GM12874 (cell line): ENCODE measurements at regions not wholly inside any gene's neighbourhood (a gene's known extent, or its start where the extent isn't known, plus 50 kb on each side); places are given as distances from the start of the nearest gene placed in this dataset.

Source experiments
- TF ChIP-seq, protein P1 (sequence below): IDR thresholded peaks from 2 replicates; pipeline ENCODE4 v1.5.1; 2011; ENCODE audit warnings: low read depth, mild to moderate bottlenecking, control low read depth, low read length, moderate library complexity; ENCODE audit not compliant: insufficient read depth

DNA sequence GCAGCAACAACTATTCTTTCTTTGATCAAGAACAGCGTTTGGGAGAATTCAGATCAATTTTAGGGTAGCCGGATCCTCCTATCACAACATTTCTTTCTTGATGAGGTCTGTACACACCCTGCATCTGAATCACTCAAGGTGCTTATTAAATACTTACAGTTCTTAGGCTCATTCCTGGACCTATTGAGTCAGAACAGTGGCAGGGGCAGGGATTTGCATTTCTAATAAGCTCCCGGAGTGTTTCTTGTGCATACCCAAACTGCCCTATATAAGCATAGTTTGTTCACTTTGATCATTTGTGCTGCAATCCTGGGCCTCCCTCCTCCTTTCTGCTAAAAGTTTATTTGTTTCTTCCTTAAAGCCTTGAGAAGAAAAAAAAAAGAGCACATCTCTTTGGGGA is 80.5 kb upstream of the RPH3A start:
- TF ChIP-seq, protein P1, sequence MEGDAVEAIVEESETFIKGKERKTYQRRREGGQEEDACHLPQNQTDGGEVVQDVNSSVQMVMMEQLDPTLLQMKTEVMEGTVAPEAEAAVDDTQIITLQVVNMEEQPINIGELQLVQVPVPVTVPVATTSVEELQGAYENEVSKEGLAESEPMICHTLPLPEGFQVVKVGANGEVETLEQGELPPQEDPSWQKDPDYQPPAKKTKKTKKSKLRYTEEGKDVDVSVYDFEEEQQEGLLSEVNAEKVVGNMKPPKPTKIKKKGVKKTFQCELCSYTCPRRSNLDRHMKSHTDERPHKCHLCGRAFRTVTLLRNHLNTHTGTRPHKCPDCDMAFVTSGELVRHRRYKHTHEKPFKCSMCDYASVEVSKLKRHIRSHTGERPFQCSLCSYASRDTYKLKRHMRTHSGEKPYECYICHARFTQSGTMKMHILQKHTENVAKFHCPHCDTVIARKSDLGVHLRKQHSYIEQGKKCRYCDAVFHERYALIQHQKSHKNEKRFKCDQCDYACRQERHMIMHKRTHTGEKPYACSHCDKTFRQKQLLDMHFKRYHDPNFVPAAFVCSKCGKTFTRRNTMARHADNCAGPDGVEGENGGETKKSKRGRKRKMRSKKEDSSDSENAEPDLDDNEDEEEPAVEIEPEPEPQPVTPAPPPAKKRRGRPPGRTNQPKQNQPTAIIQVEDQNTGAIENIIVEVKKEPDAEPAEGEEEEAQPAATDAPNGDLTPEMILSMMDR: no peak

DNA sequence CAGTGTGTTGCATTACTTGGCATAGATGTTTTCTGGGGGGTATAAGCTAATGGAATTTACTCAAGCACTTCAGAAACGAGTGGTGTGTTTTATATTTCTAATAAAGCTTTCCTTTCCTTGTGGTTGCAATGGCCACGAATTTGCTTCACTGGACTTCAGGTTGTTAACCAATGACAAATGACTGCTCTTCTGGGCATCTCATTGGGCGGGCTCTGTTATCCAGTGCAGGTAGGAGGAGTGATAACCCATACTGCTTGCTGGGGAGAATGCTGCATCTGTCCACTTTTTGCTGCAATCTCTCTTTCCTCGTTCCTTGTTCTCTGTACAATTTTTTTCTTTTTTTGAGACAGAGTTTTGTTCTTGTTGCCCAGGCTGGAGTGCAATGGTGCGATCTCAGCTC is 80.0 kb upstream of the RPH3A start:
- TF ChIP-seq, protein P1: no peak

DNA sequence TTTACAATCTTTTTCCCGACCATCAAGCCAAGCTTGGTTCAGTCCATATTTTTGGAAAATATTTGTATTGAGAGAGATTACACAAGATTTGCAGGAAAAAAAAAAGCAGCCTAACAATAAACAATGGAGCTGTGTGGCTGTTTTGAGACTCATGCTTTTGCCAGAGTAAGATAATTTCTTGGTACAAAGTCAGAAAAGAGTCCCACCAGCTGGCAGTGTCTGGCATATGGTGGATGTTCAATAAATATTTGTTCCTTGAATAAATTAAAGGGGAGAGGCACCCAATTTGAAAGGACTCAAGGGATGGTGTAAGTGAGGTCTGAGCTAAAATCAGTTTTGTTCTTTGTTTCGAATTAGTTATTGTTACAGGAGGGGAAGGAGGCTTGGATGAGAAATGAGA is 78.1 kb upstream of the RPH3A start:
- TF ChIP-seq, protein P1: no peak

DNA sequence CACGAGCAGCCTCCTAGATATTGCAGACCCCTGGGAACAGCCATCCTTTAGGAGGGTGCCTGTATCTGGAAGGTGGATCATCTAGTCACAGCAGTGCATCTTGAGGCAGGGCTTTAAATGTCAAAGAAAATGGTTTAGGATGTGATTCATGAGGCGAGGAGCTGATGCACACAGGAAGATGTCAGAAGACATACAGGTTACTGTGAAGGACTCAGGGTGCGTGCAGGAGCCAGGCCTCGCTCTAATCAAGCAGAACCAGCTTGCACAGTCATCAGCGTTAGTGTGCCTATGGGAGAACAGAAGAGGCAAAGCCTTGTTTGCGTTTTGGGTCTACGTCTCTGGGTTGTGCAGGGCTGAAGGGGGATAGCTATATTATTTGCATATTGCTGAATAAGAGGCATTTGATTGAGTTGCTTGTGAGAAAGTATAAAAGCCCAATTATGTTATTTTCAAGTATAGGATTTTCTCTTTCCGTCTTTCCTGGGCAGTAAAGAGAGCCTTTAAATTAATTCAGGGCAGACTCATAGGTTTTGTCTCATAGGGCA is 77.3 kb upstream of the RPH3A start:
- TF ChIP-seq, protein P1: no peak

DNA sequence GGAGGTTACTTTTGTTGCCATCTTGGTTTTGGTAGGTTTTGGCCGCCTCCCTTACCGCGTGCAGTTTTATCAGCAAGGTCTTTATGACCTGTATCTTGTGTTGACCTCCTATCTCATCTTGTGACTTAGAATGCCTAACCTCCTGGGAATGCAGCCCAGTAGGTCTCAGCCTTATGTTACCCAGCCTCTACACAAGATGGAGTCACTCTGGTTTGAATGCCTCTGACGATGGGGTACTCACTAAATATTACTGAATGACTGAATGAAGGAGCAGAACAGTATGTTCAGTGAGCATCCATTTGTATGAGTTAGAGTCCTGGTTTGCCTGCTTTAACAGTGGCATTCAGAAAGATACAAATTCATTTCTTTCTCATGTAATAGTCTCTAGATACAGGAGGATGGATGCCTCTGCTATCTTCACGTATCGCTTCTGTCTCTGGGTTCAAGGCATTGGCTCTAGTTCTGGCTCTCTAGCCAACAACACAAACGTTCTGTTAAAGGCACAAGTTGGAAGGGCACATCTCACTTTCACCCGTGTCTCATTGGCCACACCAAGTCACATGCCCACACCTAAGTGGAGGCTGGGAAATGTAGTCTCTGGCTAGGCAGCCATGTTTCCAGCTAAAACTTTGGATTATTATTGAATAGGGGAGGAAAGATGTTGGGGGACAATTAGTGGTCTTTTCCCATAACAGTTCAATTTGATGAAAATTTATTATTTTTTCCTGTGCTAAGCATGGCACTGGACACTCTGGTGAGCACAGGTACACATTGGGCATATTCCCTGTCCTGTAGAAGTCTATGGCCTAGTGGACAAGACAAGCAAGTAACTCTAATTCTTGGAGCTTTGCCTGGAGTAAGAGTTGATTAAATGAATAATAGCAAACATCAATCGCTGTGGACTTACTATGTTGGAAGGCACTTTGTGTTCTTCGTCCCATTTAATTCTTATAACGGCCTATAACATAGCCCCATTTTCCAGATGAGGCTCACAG is 75.2 kb upstream of the RPH3A start:
- TF ChIP-seq, protein P1: no peak

DNA sequence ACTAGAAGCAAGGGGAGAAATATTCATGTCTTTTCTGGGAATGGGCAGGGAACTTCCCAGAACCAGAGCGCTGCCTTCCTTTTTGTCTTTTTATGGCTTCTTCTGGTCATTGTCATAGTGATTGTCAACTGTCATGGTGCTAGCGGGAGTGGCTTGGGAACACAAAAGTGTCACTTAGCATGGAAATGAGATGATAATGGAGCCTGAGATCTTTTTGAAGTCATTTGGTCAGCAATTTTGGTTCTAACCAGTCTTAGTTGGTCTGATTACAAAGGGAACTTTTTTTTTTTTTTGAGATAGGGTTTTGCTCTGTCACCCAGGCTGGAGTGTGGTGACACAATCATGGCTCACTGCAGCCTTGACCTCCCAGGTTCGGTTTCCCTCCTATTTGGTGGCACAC is 62.7 kb upstream of the RPH3A start:
- TF ChIP-seq, protein P1: no peak

DNA sequence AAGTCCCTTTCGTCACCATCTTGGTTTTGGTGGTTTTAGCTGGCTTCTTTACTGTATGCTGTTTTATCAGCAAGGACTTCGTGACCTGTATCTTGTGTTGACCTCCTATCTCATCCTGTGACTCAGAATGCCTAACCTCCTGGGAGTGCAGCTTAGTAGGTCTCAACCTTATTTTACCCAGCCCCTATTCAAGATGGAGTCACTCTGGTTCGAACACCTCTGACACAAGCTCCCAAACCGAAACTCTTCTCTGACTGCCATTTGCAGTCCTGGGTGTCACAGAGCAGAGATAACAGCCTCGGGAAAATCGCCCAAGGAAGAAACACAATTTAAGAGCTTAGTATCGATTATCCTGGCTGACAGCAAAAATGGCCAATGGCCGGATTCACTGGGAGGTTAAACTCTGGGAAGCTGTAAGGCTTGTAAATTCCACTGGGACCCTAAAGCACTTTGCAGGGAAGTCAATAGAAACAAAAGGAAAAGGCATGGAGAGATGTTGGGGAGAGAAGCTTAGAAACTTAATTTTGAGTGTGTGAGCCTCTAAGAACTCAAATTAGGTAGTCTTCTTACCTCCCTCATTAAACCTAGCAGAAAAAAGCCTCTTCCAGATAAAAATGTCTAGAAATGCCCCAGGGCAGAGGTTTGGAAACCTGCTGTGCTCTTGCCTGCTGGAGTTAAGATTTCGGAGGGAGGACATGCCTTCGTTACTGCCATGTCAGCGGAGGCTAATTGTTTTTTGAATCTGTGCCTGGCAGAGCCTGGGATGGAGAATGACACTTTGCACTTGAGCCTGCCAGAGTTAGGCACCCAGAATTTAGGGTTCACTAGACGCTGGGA is 56.5 kb upstream of the RPH3A start:
- TF ChIP-seq, protein P1: no peak
